A673 (cell line): ENCODE measurements at regions not wholly inside any gene's neighbourhood (a gene's known extent, or its start where the extent isn't known, plus 50 kb on each side); places are given as distances from the start of the nearest gene placed in this dataset.
A peak's percentile ranks its signal among the peaks of the same experiment; 100 is the strongest.

Experiments used
- BruUV-seq: library from RNA; stranded (reverse); fragments of 400-500 nt; replicated peaks from 2 replicates; lab custom pipeline; 2021; lab: Mats Ljungman, UMichigan
- CTCF ChIA-PET: fragments of 300-600 bp; sonication (Branson Sonifier 250); formaldehyde crosslinking; loops from one replicate; lab custom pipeline; 2022; ENCODE audit warnings: antibody characterized with exemption; lab: Charles Lee
- POLR2A ChIA-PET: fragments of 300-600 bp; sonication (Branson Sonifier 250); formaldehyde crosslinking; loops from one replicate; lab custom pipeline; 2022; ENCODE audit warnings: antibody characterized with exemption; ENCODE audit not compliant: low non-redundant PET; lab: Charles Lee
- DNase-seq: peaks from one replicate; pipeline ENCODE4 v3.0.0-alpha.2; 2015; ENCODE audit warnings: low spot score
- H3K27ac ChIP-seq: fragments of 200-600 bp; sonication (generic); 2 replicates; pipeline ENCODE4 v1.5.1; 2016; ENCODE audit warnings: mixed run types, low read depth, mild to moderate bottlenecking, mixed read lengths, antibody characterized with exemption, low read length; ENCODE audit not compliant: poor library complexity, severe bottlenecking
- H3K27me3 ChIP-seq: fragments of 200-600 bp; sonication (generic); replicated peaks from 2 replicates; pipeline ENCODE4 v1.6.1; 2017; ENCODE audit warnings: mixed run types, low read depth, mild to moderate bottlenecking, mixed read lengths, antibody characterized with exemption, low read length; ENCODE audit not compliant: insufficient read depth, poor library complexity
- H3K36me3 ChIP-seq: fragments of 200-600 bp; sonication (generic); 2 replicates; pipeline ENCODE4 v1.6.1; 2016; ENCODE audit warnings: mixed run types, mild to moderate bottlenecking, mixed read lengths, antibody characterized with exemption, low read length; ENCODE audit not compliant: insufficient read depth, poor library complexity, severe bottlenecking
- H3K4me1 ChIP-seq: fragments of 200-600 bp; sonication (generic); 2 replicates; pipeline ENCODE4 v1.6.1; 2017; ENCODE audit warnings: mixed run types, mild to moderate bottlenecking, mixed read lengths, antibody characterized with exemption, low read length; ENCODE audit not compliant: insufficient read depth, poor library complexity, severe bottlenecking
- H3K4me3 ChIP-seq: fragments of 200-600 bp; sonication (generic); 2 replicates; pipeline ENCODE4 v1.5.1; 2016; ENCODE audit warnings: low read depth, mixed run types, mild to moderate bottlenecking, mixed read lengths, low read length; ENCODE audit not compliant: poor library complexity, severe bottlenecking
- H3K9me3 ChIP-seq: fragments of 200-600 bp; sonication (generic); 2 replicates; pipeline ENCODE4 v1.6.1; 2016; ENCODE audit warnings: mixed run types, low read depth, mild to moderate bottlenecking, mixed read lengths, antibody characterized with exemption, low read length; ENCODE audit not compliant: poor library complexity, severe bottlenecking
- CTCF ChIP-seq: fragments of 300-800, 200-600 bp; sonication (generic); conservative IDR thresholded peaks from 2 replicates; pipeline ENCODE4 v1.5.1; 2017; ENCODE audit warnings: low read depth, mild to moderate bottlenecking, antibody characterized with exemption, low read length, moderate library complexity, mixed read lengths
- EZH2 ChIP-seq: fragments of 200-600 bp; sonication (generic); IDR thresholded peaks from 2 replicates; pipeline ENCODE4 v1.6.1; 2017; ENCODE audit warnings: borderline replicate concordance, low read depth, mild to moderate bottlenecking, mixed read lengths, antibody characterized with exemption, low read length; ENCODE audit not compliant: poor library complexity, severe bottlenecking
- intact Hi-C: fragments of 100-400 bp; cut with micrococcal nuclease; formaldehyde crosslinking; loops from one replicate; pipeline ENCODE4 v1.10.0; 2022; ENCODE audit not compliant: unreplicated experiment

GRCh38 chr4:111268769-111269414 is 646.0 kb upstream of the PITX2 start:
- peak; percentile 2 for DNase-seq
- no peak for TF ChIP-seq CTCF
- no peak for TF ChIP-seq EZH2
- CTCF ChIA-PET = interaction anchor here (0.6 to 0.7 kb wide), 3 partner anchors 13 to 1335 kb away, joined by 7 to 15 read pairs (median 8); no protein-coding TSS in a partner anchor

GRCh38 chr4:111269439-111269838 is 646.6 kb upstream of the PITX2 start:
- H3K36me3 ChIP-seq = no peaks in the 10 kb centered on the region

More at GRCh38 chr4:111268769-111269414, 646.0 kb upstream of the PITX2 start:
- H3K36me3 ChIP-seq = no peaks in the 10 kb centered on the region
- intact Hi-C loops = no loop called here
- no peaks in the 10 kb centered on the region for H3K9me3 ChIP-seq
- POLR2A ChIA-PET = no interaction called here
- no peaks in the 10 kb centered on the region for H3K27me3 ChIP-seq
- no TSS peak for BruUV-seq
- no peaks in the 10 kb centered on the region for H3K4me1 ChIP-seq
- no peak overlapping the region for H3K4me3 ChIP-seq
- no peak overlapping the region for H3K27ac ChIP-seq

GRCh38 chr4:111274060-111274459 is 651.2 kb upstream of the PITX2 start:
- Histone ChIP-seq H3K9me3 (no peaks in the 10 kb centered on the region), H3K36me3 (no peaks in the 10 kb centered on the region), H3K27ac (no peak overlapping the region), H3K27me3 (no peaks in the 10 kb centered on the region), H3K4me3 (no peak overlapping the region), H3K4me1 (no peaks in the 10 kb centered on the region)
- intact Hi-C loops = loop anchor here (10.0 kb wide), 1 partner anchor 331 kb away; no protein-coding TSS in a partner anchor
- ChIA-PET POLR2A (no interaction called here), CTCF (no interaction called here)
- TF ChIP-seq CTCF = no peak
- no peak for TF ChIP-seq EZH2
- no peak for DNase-seq
- no TSS peak for BruUV-seq

More at GRCh38 chr4:111269439-111269838, 646.6 kb upstream of the PITX2 start:
- BruUV-seq = no TSS peak
- ChIA-PET CTCF (no interaction called here), POLR2A (no interaction called here)
- Histone ChIP-seq H3K4me1 (no peaks in the 10 kb centered on the region), H3K27me3 (no peaks in the 10 kb centered on the region), H3K9me3 (no peaks in the 10 kb centered on the region), H3K27ac (no peak overlapping the region), H3K4me3 (no peak overlapping the region)
- intact Hi-C loops = no loop called here
- no peak for TF ChIP-seq CTCF
- TF ChIP-seq EZH2 = no peak
- peak; percentile 5 for DNase-seq
